ENCODE measurements at regions not wholly inside any gene's neighbourhood (a gene's known extent, or its start where the extent isn't known, plus 50 kb on each side); places are given as distances from the start of the nearest gene placed in this dataset.

GRCh38 chr2:83578405-83578804 lies 880.7 kb downstream of the SUCLG1 start:
- DNase-seq (ENCODE audit: low spot score) (no peak), ATAC-seq (no peak)
- intact Hi-C loops (cut with DNase I) = no loop called here

GRCh38 chr2:83574614-83575013 lies 884.5 kb downstream of the SUCLG1 start:
- DNase-seq (ENCODE audit: low spot score) (no peak), ATAC-seq (no peak)
- intact Hi-C loops (cut with DNase I) = no loop called here

- no peak for DNase-seq (ENCODE audit: low spot score)
- intact Hi-C loops (cut with DNase I) = no loop called here
- ATAC-seq = no peak
Observed at GRCh38 chr2:83573060-83573459, 886.0 kb downstream of the SUCLG1 start.

- no peak for ATAC-seq
- DNase-seq (ENCODE audit: low spot score) = no peak
- intact Hi-C loops (cut with DNase I) = no loop called here
Observed at GRCh38 chr2:83572400-83572799, 886.7 kb downstream of the SUCLG1 start.

- ATAC-seq = no peak
- no peak for DNase-seq (ENCODE audit: low spot score)
Observed at GRCh38 chr2:83567551-83567950, 891.5 kb downstream of the SUCLG1 start.

GRCh38 chr2:83565626-83566025 lies 893.5 kb downstream of the SUCLG1 start:
- ATAC-seq (no peak), DNase-seq (ENCODE audit: low spot score) (no peak)
- intact Hi-C loops (cut with DNase I) = no loop called here

More at GRCh38 chr2:83567551-83567950, 891.5 kb downstream of the SUCLG1 start:
- intact Hi-C loops (cut with DNase I) = no loop called here

- intact Hi-C loops (cut with DNase I) = no loop called here
- no peak for DNase-seq (ENCODE audit: low spot score)
- ATAC-seq = no peak
Observed at GRCh38 chr2:83565181-83565580, 893.9 kb downstream of the SUCLG1 start.

- intact Hi-C loops (cut with DNase I) = no loop called here
- DNase-seq (ENCODE audit: low spot score) (no peak), ATAC-seq (no peak)
Observed at GRCh38 chr2:83561592-83561991, 897.5 kb downstream of the SUCLG1 start.

GRCh38 chr2:83536556-83536955 lies 922.5 kb downstream of the SUCLG1 start:
- intact Hi-C loops (cut with DNase I) = no loop called here
- DNase-seq (ENCODE audit: low spot score) = no peak

GRCh38 chr2:83534416-83534815 lies 924.7 kb downstream of the SUCLG1 start:
- intact Hi-C loops (cut with DNase I) = no loop called here
- DNase-seq (ENCODE audit: low spot score) (no peak), ATAC-seq (no peak)

More at GRCh38 chr2:83536556-83536955, 922.5 kb downstream of the SUCLG1 start:
- no peak for ATAC-seq

- intact Hi-C loops (cut with DNase I) = no loop called here
- ATAC-seq (no peak), DNase-seq (ENCODE audit: low spot score) (no peak)
Observed at GRCh38 chr2:83531206-83531826, 927.8 kb downstream of the SUCLG1 start.

- no peak for ATAC-seq
- intact Hi-C loops (cut with DNase I) = no loop called here
- no peak for DNase-seq (ENCODE audit: low spot score)
Observed at GRCh38 chr2:83528767-83529166, 930.3 kb downstream of the SUCLG1 start.

- intact Hi-C loops (cut with DNase I) = no loop called here
- no peak for ATAC-seq
- no peak for DNase-seq (ENCODE audit: low spot score)
Observed at GRCh38 chr2:83522891-83523493, 936.1 kb downstream of the SUCLG1 start.

- ATAC-seq (no peak), DNase-seq (ENCODE audit: low spot score) (no peak)
- intact Hi-C loops (cut with DNase I) = no loop called here
Observed at GRCh38 chr2:83517727-83518368, 941.2 kb downstream of the SUCLG1 start.

- DNase-seq (ENCODE audit: low spot score) = no peak
- intact Hi-C loops (cut with DNase I) = no loop called here
- no peak for ATAC-seq
Observed at GRCh38 chr2:83516503-83516902, 942.6 kb downstream of the SUCLG1 start.

GRCh38 chr2:83487451-83487850 lies 971.6 kb downstream of the SUCLG1 start:
- ATAC-seq = no peak
- intact Hi-C loops (cut with DNase I) = no loop called here

GRCh38 chr2:83481436-83481835 lies 977.6 kb downstream of the SUCLG1 start:
- intact Hi-C loops (cut with DNase I) = no loop called here
- ATAC-seq (no peak), DNase-seq (ENCODE audit: low spot score) (no peak)

More at GRCh38 chr2:83487451-83487850, 971.6 kb downstream of the SUCLG1 start:
- no peak for DNase-seq (ENCODE audit: low spot score)

- intact Hi-C loops (cut with DNase I) = no loop called here
- no peak for ATAC-seq
- DNase-seq (ENCODE audit: low spot score) = no peak
Observed at GRCh38 chr2:83478037-83478436, 981.0 kb downstream of the SUCLG1 start.

GRCh38 chr2:83475371-83475770 lies 983.7 kb downstream of the SUCLG1 start:
- DNase-seq (ENCODE audit: low spot score) (no peak), ATAC-seq (no peak)
- intact Hi-C loops (cut with DNase I) = no loop called here

- DNase-seq (ENCODE audit: low spot score) (no peak), ATAC-seq (no peak)
- intact Hi-C loops (cut with DNase I) = no loop called here
Observed at GRCh38 chr2:83471655-83472054, 987.4 kb downstream of the SUCLG1 start.

- ATAC-seq = no peak
- intact Hi-C loops (cut with DNase I) = no loop called here
- DNase-seq (ENCODE audit: low spot score) = no peak
Observed at GRCh38 chr2:83470928-83471327, 988.2 kb downstream of the SUCLG1 start.
